ENCODE measurements at regions not wholly inside any gene's neighbourhood (a gene's known extent, or its start where the extent isn't known, plus 50 kb on each side); places are given as distances from the start of the nearest gene placed in this dataset.

GRCh38 chr2:16738361-16739225 lies 73.0 kb upstream of the CYRIA start:
- Histone ChIP-seq H3K36me3 (no peaks in the 10 kb centered on the region), H3K27me3 (no peaks in the 10 kb centered on the region), H3K9me3 (no peaks in the 10 kb centered on the region), H3K27ac (no peak overlapping the region), H3K4me3 (no peak overlapping the region), H3K4me1 (peaks cover 0 to 19% (median 12%) of the 10 kb centered on the region in 4 donors)
- 52 to 82% methylated on average over 6 of the region's 6 CpGs for WGBS, 2 donors
- no peak for TF ChIP-seq CTCF (IDR thresholded peaks at IDR 0.05)
- TF ChIP-seq POLR2A (IDR thresholded peaks at IDR 0.05): no peak
- TF ChIP-seq POLR2AphosphoS5 (IDR thresholded peaks at IDR 0.05): no peak
- TF ChIP-seq EP300 (IDR thresholded peaks at IDR 0.05): no peak
- no peak for DNase-seq
- intact Hi-C loops (cut with DNase I): no loop called here

GRCh38 chr2:16737812-16738211 lies 72.2 kb upstream of the CYRIA start:
- 73 to 88% methylated on average over 1 of the region's 1 CpG for WGBS, 2 donors
- intact Hi-C loops (cut with DNase I): no loop called here
- Histone ChIP-seq H3K4me1 (peaks cover 0 to 19% (median 12%) of the 10 kb centered on the region in 4 donors), H3K27ac (no peak overlapping the region), H3K4me3 (no peak overlapping the region), H3K27me3 (no peaks in the 10 kb centered on the region), H3K36me3 (no peaks in the 10 kb centered on the region), H3K9me3 (no peaks in the 10 kb centered on the region)
- no peak for TF ChIP-seq POLR2A (IDR thresholded peaks at IDR 0.05)
- no peak for TF ChIP-seq CTCF (IDR thresholded peaks at IDR 0.05)
- no peak for TF ChIP-seq POLR2AphosphoS5 (IDR thresholded peaks at IDR 0.05)
- TF ChIP-seq EP300 (IDR thresholded peaks at IDR 0.05): no peak
- DNase-seq: no peak

GRCh38 chr2:16736633-16737032 lies 71.0 kb upstream of the CYRIA start:
- DNase-seq: no peak
- TF ChIP-seq CTCF (IDR thresholded peaks at IDR 0.05) (no peak), POLR2A (IDR thresholded peaks at IDR 0.05) (no peak), EP300 (IDR thresholded peaks at IDR 0.05) (no peak), POLR2AphosphoS5 (IDR thresholded peaks at IDR 0.05) (no peak)
- Histone ChIP-seq H3K36me3 (no peaks in the 10 kb centered on the region), H3K4me3 (no peak overlapping the region), H3K27me3 (no peaks in the 10 kb centered on the region), H3K27ac (no peak overlapping the region), H3K4me1 (peaks cover 0 to 19% (median 12%) of the 10 kb centered on the region in 4 donors), H3K9me3 (no peaks in the 10 kb centered on the region)
- WGBS, 2 donors: 63 to 77% methylated on average over 2 of the region's 2 CpGs
- intact Hi-C loops (cut with DNase I): no loop called here

- TF ChIP-seq CTCF (IDR thresholded peaks at IDR 0.05) (no peak), POLR2A (IDR thresholded peaks at IDR 0.05) (no peak)
- no peak overlapping the region for H3K4me3 ChIP-seq
- H3K36me3 ChIP-seq: no peaks in the 10 kb centered on the region
- 72 to 74% methylated on average over 5 of the region's 5 CpGs for WGBS, 2 donors
- H3K27me3 ChIP-seq: no peaks in the 10 kb centered on the region
- no peak overlapping the region for H3K27ac ChIP-seq
- DNase-seq: no peak
- no peaks in the 10 kb centered on the region for H3K4me1 ChIP-seq
- intact Hi-C loops (cut with DNase I): no loop called here
- no peaks in the 10 kb centered on the region for H3K9me3 ChIP-seq
These were observed 63.7 kb upstream of the CYRIA start for GRCh38 chr2:16729335-16729734.

Data from sigmoid colon (tissue), 6 donors.